Globus pallidus (tissue), 1 donor: ENCODE measurements at regions not wholly inside any gene's neighbourhood (a gene's known extent, or its start where the extent isn't known, plus 50 kb on each side); places are given as distances from the start of the nearest gene placed in this dataset.
"Not testable (repeated sequence)": the region's sequence is repeated elsewhere in the genome, so short reads cannot be mapped to it uniquely, and the experiment has no call there.

ENCODE experiments used
- DNase-seq: peaks from one replicate; pipeline ENCODE4 v3.0.0-alpha.2; 2015; ENCODE audit warnings: low spot score

- no peak for DNase-seq
Measured at GRCh38 chrX:113919387-113919786, 664.5 kb upstream of the HTR2C start.

GRCh38 chrX:113906168-113906567, 677.7 kb upstream of the HTR2C start:
- no peak for DNase-seq

- DNase-seq: no peak
Measured at GRCh38 chrX:113892891-113893290, 691.0 kb upstream of the HTR2C start.

GRCh38 chrX:113892401-113892800, 691.5 kb upstream of the HTR2C start:
- DNase-seq: no peak

- no peak for DNase-seq
Measured at GRCh38 chrX:113873056-113873455, 710.8 kb upstream of the HTR2C start.

- no peak for DNase-seq
Measured at GRCh38 chrX:113868711-113869110, 715.2 kb upstream of the HTR2C start.

- no peak for DNase-seq
Measured at GRCh38 chrX:113868177-113868576, 715.7 kb upstream of the HTR2C start.

GRCh38 chrX:113849408-113849807, 734.5 kb upstream of the HTR2C start:
- no peak for DNase-seq

- DNase-seq: no peak
Measured at GRCh38 chrX:113833096-113834055, 750.5 kb upstream of the HTR2C start.

- DNase-seq: no peak
Measured at GRCh38 chrX:113828470-113828869, 755.4 kb upstream of the HTR2C start.

- DNase-seq: no peak
Measured at GRCh38 chrX:113818346-113818745, 765.5 kb upstream of the HTR2C start.

- DNase-seq: no peak
Measured at GRCh38 chrX:113804819-113805218, 779.1 kb upstream of the HTR2C start.

GRCh38 chrX:113804291-113804690, 779.6 kb upstream of the HTR2C start:
- no peak for DNase-seq

GRCh38 chrX:113802837-113803236, 781.0 kb upstream of the HTR2C start:
- DNase-seq: no peak

GRCh38 chrX:113800955-113801354, 782.9 kb upstream of the HTR2C start:
- no peak for DNase-seq

GRCh38 chrX:113793563-113793962, 790.3 kb upstream of the HTR2C start:
- no peak for DNase-seq

GRCh38 chrX:113790987-113791386, 792.9 kb upstream of the HTR2C start:
- DNase-seq: no peak

- not testable (repeated sequence) for DNase-seq
Measured at GRCh38 chrX:113784754-113785153, 799.1 kb upstream of the HTR2C start.

GRCh38 chrX:113770806-113771205, 813.1 kb upstream of the HTR2C start:
- no peak for DNase-seq

- no peak for DNase-seq
Measured at GRCh38 chrX:113770071-113770470, 813.8 kb upstream of the HTR2C start.

GRCh38 chrX:113759422-113759821, 824.5 kb upstream of the HTR2C start:
- no peak for DNase-seq

GRCh38 chrX:113747274-113747973, 836.5 kb upstream of the HTR2C start:
- no peak for DNase-seq

- no peak for DNase-seq
Measured at GRCh38 chrX:113743069-113743468, 840.8 kb upstream of the HTR2C start.
